ENCODE measurements at regions not wholly inside any gene's neighbourhood (a gene's known extent, or its start where the extent isn't known, plus 50 kb on each side); places are given as distances from the start of the nearest gene placed in this dataset.

DNA sequence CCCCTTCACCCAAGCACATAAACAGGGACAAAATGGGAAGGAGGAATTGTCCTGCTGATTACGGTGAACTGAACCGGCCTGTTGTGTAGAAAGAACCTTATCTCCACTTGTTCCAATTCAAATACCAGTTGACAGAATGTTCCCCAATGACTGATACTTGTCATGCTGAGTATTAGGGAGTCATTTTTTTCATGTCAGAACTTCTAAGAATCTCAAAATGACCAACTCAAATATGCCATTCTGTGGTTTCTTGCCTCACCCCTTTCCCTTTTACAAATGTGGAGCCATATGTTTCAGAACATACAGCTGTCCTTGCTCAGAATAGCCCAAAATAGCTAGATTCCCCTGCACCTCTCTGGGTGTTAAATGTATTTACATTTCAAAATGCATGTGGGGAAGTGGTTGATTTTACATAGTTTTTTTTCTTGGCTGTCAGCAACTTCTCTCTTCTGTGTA is 405.9 kb upstream of the TBL1XR1 start:
- no peak for DNase-seq (ENCODE audit: low read depth)
- no peak for TF ChIP-seq CTCF (conservative IDR thresholded peaks at IDR 0.05; ENCODE audit: control insufficient read depth, insufficient read depth, low read depth, low read length)
- no peak overlapping the region for H3K4me3 ChIP-seq (ENCODE audit: control insufficient read depth, low read depth, low read length)

GRCh38 chr3:177604181-177604580 is 406.9 kb upstream of the TBL1XR1 start:
- no peak for DNase-seq (ENCODE audit: low read depth)
- no peak overlapping the region for H3K4me3 ChIP-seq (ENCODE audit: control insufficient read depth, low read depth, low read length)
- no peak for TF ChIP-seq CTCF (conservative IDR thresholded peaks at IDR 0.05; ENCODE audit: control insufficient read depth, insufficient read depth, low read depth, low read length)

DNA sequence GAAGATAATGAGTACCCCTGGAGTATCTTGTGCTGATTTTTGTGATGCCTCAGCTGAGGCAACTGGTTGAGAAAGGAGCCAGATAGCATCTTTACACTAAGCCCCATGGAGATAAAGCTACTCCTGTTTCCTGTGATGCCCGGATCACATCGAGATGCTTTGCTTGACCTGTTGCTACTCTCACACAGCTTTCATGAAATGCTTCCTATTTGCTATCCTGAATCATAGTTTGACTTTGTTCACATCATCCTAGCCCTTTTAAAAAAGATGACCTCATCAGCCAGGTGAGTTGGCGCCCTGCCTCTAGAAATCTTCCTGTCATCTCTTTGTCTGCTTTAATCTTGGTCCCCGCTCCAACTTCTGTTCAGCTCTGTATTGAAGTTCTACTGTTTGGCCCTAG is 409.6 kb upstream of the TBL1XR1 start:
- H3K4me3 ChIP-seq (ENCODE audit: control insufficient read depth, low read depth, low read length), result no peak overlapping the region
- DNase-seq (ENCODE audit: low read depth), result no peak
- TF ChIP-seq CTCF (conservative IDR thresholded peaks at IDR 0.05; ENCODE audit: control insufficient read depth, insufficient read depth, low read depth, low read length), result no peak

GRCh38 chr3:177607589-177607988 is 410.3 kb upstream of the TBL1XR1 start:
- no peak for DNase-seq (ENCODE audit: low read depth)
- TF ChIP-seq CTCF (conservative IDR thresholded peaks at IDR 0.05; ENCODE audit: control insufficient read depth, insufficient read depth, low read depth, low read length), result no peak

GRCh38 chr3:177608443-177608842 is 411.2 kb upstream of the TBL1XR1 start:
- no peak for TF ChIP-seq CTCF (conservative IDR thresholded peaks at IDR 0.05; ENCODE audit: control insufficient read depth, insufficient read depth, low read depth, low read length)
- no peak overlapping the region for H3K4me3 ChIP-seq (ENCODE audit: control insufficient read depth, low read depth, low read length)
- no peak for DNase-seq (ENCODE audit: low read depth)

More at GRCh38 chr3:177607589-177607988, 410.3 kb upstream of the TBL1XR1 start:
- no peak overlapping the region for H3K4me3 ChIP-seq (ENCODE audit: control insufficient read depth, low read depth, low read length)

DNA sequence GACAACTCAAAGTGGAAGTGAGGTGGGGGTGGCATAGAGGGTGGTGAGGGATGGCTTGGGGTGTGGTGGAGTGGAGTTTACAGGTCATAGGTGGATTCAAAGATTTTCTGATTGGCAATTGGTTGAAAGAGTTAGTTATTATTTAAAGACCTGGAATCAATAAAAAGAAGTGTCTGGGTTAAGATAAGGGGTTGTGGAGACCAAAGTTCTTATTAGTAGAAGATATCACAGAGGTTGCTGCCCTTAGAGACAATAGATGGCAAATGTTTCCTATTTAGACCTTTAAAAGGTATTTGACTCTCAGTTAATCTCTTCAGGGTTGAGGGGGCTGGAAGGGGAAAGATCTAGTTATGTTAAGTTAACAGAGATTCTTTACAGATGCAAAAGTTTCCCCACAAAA is 412.3 kb upstream of the TBL1XR1 start:
- no peak overlapping the region for H3K4me3 ChIP-seq (ENCODE audit: control insufficient read depth, low read depth, low read length)
- no peak for DNase-seq (ENCODE audit: low read depth)
- TF ChIP-seq CTCF (conservative IDR thresholded peaks at IDR 0.05; ENCODE audit: control insufficient read depth, insufficient read depth, low read depth, low read length), result no peak

GRCh38 chr3:177610262-177610661 is 413.0 kb upstream of the TBL1XR1 start:
- no peak overlapping the region for H3K4me3 ChIP-seq (ENCODE audit: control insufficient read depth, low read depth, low read length)
- no peak for DNase-seq (ENCODE audit: low read depth)
- no peak for TF ChIP-seq CTCF (conservative IDR thresholded peaks at IDR 0.05; ENCODE audit: control insufficient read depth, insufficient read depth, low read depth, low read length)
